ENCODE measurements at regions not wholly inside any gene's neighbourhood (a gene's known extent, or its start where the extent isn't known, plus 50 kb on each side); places are given as distances from the start of the nearest gene placed in this dataset.

DNA sequence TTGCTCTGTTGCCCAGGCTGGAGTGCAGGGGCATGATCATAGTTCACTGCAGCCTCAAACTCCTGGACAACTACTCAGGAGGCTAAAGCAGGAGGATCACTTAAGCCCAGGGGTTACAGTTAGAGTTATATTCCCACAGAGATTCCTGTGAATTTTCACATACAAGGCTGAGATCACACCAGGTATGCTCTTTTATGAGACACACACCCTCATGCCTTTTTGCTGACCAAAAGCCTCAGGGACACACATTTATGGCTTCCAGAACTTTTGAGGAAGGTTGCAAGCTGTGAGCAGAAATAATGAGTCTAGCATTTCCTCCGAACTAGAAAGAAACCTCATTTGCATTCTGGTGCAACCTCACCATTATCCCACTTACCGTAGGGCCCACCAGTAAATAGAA lies 370.5 kb upstream of the ARID1B start:
- no peak for TF ChIP-seq CTCF (optimal IDR thresholded peaks at IDR 0.05 in 1 of 3, IDR thresholded peaks at IDR 0.05 in 1 of 3, conservative IDR thresholded peaks at IDR 0.05 in 1 of 3; ENCODE audit: extremely low read depth in 1 of 3, insufficient read depth in 2 of 3, low read length in 3 of 3)
- no peak for TF ChIP-seq EZH2 (IDR thresholded peaks at IDR 0.05; ENCODE audit: low read length)

All from keratinocyte (primary cell).